Erythroblast (primary cell): ENCODE measurements at regions not wholly inside any gene's neighbourhood (a gene's known extent, or its start where the extent isn't known, plus 50 kb on each side); places are given as distances from the start of the nearest gene placed in this dataset.
A peak's percentile ranks its signal among the peaks of the same experiment; 100 is the strongest.
"Not testable (repeated sequence)": the region's sequence is repeated elsewhere in the genome, so short reads cannot be mapped to it uniquely, and the experiment has no call there.

Experiments used
- DNase-seq, 2 experiments: peaks; one replicate each; lab custom pipeline; 2025; lab: John Stamatoyannopoulos, UW
- GATA1 ChIP-seq: IDR thresholded peaks from 2 replicates; pipeline ENCODE4 v1.6.1; 2011; ENCODE audit warnings: low read depth, mild to moderate bottlenecking, control low read depth, low read length, moderate library complexity
- POLR2A ChIP-seq: IDR thresholded peaks from 2 replicates; pipeline ENCODE4 v1.6.1; 2011; ENCODE audit warnings: mild to moderate bottlenecking, low read length

DNA sequence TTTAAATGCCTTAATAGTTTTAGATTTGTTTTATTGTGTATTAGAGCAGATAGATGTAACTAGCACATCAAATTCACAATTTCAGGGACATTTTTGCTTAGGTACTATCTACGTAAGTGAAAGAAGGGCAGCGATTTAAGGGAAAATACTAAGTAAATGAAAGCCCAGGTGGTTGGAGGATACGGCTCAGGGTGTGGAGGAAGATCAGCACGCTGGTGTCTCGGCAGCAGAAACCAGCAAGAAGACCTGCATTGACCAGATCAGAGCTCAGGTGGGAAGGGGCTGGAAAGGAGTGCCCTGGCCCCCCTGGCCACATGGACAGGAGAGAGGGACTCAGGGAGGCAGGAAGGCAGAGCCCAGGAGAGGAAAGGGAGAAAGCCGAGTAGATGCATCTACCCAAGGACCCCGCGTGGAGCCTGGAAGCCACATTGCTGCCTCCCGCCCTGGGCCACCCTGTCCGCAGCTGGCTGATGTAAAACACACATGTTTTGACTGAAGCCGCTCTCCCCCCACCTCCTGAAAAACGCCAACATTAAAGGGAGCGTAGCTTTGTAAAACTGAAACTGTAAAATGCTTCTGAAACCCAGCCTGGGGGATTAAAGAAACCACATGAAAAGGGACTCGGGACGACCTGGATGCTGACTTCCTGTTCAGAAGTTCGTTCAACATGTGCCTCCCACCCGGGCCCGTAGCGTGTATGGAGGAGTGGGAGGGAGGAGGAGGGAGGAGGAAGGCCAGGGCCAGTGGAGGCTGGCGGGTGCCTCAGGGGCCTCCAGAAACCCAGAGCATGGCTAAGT is 72.6 kb upstream of the TARDBP start:
- DNase-seq, result no peak

DNA sequence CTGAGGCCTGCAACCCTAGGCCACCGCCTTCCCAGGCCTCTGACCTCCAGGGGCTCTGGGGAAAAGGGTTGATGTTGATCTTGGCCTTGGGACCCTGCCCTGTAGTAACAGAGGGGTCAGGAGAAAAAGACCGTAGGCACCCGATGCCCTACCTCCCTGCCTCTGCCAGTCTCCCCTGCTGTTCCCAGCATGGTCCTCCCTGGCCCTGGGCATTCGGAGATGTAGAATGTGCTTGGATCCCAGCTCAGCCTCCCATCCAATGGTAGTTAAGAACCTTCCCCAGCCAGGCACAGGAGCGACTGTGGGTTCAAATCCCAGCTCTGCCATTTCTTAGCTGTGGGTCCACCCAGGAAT is 72.0 kb upstream of the TARDBP start:
- DNase-seq, result no peak
- TF ChIP-seq GATA1, result no peak
- TF ChIP-seq POLR2A, result no peak

More for the DNA sequence above, 72.6 kb upstream of the TARDBP start:
- TF ChIP-seq POLR2A (no peak), GATA1 (no peak)

DNA sequence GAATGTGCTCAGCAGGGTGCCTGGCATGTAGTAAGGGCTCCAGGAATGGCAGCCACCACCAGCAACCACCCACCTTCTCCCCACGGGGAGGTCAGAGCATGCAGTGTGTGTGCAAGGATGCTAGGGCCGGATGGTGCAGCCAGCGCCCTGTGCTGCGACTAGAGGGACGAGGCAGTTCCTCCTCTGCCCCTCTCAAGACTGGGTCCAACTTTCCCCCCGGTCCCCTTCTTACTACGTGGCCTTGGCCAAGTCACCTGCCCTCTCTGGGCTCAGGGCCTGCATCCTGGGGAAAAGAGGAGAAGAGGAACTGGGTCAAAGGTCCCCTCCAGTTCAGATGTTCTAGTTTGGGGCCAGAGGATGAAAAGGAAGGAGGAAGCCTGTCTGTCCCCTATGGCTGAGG is 71.6 kb upstream of the TARDBP start:
- DNase-seq, result no peak

DNA sequence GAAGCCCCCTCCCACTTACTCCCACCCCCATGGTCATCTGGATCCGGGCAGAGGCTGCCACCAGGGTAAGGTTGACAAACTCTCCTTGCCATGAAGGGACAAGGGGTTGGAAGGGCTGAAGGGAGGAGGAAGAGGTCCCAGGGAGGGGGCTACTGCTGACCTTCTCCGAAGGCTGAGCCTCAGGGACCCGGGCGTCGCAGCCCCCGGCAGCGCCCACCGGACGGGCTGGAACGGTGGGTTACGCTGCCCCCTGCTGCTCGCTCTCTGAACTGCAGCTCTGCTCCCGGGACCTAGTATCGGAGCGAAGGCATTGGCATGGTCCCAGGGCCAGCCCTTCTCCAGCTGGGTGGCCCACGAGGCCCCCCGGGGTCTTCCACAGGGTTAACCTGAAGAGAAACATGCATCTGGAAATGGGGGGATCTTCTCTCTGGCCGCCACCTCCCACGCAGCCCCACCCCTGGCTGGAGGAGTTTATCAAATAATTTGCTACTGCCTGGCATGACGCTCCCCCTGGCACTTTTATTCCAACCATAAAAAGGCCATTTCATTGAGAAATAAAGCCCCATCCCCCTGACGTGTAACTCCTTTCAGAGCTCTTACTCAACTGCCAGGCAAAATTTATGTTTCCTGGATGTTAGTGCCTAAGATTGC is 70.4 kb upstream of the TARDBP start:
- no peak for TF ChIP-seq POLR2A
- no peak for TF ChIP-seq GATA1
- DNase-seq, result peak; percentile 33 to 63

More for the DNA sequence above, 71.6 kb upstream of the TARDBP start:
- TF ChIP-seq GATA1, result no peak
- TF ChIP-seq POLR2A, result no peak

DNA sequence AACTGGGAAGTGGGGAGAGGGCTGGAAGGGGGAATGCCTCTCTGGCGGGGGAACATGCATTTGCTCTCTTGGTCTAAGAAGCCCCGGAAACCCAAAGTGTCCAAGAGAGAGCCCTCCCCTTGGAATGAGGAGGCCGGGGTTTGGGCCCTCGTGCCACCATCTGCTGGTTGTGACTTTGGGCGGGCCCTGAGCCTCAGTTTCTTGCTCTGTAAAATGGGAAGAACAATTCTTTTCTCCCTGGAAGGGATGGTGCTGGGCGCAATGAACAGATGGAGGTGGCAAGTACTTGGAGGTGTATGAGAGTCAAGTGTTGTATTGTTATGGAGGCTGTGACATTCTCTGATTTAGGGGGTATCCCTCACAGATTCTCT is 69.9 kb upstream of the TARDBP start:
- TF ChIP-seq GATA1 (no peak), POLR2A (no peak)
- no peak for DNase-seq

DNA sequence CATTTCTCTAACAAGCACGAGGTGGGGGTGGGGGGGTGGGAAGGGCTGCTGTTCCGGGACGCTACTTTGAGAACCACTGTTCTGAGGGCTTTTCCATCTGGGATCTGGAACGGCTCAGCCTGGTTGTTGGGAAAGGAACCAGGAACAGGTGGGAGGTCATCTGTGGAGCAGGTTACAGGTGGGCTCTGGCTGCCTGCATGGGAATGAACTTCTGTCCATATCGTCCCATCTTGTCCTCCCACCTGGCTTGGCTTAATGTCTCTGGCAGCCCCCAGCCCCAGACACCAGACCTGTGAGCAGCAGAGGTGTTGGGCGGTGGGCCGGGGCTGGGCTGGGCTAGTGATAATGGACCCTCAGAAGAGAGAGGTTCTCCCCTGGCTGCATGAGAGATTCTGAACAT is 69.4 kb upstream of the TARDBP start:
- DNase-seq, result no peak
- TF ChIP-seq POLR2A (no peak), GATA1 (no peak)

DNA sequence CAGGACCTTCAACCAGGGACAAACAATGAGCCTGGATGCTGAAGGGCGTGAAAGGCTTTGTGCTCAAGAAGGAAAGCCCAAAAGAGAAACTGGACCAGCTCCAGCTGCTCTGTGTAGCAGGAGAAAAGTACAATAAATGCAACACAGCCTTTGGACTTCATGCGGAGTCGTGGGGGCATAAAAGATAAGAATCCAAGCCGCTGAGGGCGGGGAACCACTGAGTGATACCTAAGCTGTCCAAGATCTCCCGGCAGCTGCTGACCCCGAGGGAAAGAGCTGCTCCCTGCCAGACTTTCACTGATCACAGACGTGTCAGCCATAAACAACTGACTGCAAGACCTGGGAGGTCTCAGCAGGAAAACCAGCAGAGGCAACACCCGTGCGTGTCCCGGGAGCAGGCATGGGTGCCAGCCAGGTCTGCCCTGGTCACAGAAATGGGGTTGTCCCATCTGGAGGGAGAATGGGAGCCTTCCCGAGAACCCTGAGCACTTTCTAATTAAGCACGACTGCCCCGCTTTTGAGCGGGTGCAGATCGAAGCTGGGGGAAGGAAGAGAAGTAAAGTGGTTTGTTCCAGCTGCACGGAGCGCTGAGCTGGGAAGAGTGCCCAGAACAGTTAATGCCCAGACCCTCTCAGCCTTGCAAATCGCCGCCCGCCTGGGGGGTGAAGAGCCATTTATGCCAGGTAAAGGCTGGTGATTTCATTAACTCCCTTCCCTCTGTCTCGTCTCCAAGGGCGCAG is 68.3 kb upstream of the TARDBP start:
- no peak for DNase-seq
- no peak for TF ChIP-seq GATA1
- TF ChIP-seq POLR2A, result no peak

DNA sequence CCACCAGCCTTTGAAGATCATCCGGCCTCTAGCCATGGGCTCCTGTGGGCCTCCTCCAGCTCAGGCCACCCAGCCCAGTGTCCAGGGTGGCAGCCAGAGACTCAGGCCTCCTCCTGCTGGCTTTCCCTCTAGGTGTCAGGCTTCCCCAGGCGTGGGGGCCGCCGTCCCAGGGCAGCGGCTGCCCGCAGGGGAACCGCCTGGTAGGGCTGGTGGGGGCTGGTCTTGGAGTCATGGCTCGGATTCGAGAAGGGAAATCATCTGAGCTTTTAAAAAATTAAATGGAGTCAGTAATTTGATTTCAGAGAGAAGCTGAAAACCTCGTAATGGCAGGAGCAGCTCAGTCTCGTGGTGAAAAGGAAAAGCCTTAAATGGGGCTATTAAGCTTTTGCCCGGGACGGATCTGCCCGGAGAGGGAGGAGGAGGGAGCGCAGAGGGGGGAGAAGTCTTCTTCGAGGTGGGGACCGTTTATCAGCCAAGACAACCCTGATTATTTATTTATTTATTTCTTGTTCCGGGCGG is 66.4 kb upstream of the TARDBP start:
- DNase-seq, result no peak
- TF ChIP-seq POLR2A, result no peak
- no peak for TF ChIP-seq GATA1

DNA sequence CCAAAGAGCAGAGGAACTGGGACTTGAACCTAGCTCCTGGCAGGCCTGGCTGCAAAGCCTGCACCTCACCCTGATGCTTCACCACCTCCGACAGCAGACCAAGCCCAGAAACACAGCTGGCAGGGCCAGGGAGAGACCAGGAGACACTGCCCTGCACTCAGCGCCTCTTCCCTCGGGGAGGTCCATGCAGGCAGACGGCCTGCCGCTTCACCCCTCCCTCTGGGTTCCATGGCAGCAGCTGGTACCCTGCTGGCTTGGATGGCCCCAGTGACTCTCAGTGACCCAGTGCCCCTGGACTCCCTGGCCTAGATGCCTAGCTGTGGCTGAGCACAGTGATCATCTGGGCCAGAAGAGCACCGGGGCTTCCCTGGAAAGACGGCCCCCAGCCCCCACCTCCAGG is 65.3 kb upstream of the TARDBP start:
- TF ChIP-seq GATA1 (no peak), POLR2A (no peak)
- no peak for DNase-seq

DNA sequence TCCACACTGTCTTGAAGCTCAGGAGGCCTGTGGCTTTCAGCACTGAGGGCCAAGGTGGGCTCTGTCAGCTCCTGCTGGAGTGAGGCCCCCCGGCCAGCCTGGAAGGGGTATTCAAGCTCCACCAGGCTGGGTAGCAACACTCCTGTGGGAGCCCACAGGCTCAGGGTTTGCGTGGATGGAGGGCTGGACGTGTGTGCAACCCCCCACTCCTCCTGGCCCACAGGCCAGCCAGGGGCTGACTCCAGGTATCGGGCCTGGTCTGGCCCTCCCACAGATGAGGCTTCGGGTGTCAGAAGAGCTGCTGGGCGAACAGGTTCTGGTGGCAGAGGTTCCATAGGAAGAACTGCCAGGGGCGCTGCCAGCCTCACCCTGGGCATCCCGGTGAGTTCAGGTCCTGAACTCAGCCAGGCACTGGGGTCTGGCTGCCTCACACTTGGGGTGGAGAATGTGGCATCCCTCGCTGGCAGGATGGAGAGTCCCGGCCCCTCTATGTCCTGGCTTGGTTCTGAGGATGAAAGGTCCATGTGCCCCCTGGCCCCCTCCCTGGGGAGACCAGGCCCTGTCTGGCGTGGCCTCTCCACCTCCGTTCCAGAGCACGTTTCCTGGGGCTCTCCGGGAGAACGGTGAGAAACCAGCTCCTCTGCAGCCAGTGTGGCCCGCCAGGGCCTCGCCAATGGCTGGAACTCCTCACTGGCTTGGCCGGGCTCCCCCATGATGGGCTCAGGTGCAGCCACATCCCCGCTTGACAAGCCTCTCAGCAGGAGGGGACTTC is 64.6 kb upstream of the TARDBP start:
- DNase-seq, result no peak
- TF ChIP-seq GATA1 (no peak), POLR2A (no peak)

DNA sequence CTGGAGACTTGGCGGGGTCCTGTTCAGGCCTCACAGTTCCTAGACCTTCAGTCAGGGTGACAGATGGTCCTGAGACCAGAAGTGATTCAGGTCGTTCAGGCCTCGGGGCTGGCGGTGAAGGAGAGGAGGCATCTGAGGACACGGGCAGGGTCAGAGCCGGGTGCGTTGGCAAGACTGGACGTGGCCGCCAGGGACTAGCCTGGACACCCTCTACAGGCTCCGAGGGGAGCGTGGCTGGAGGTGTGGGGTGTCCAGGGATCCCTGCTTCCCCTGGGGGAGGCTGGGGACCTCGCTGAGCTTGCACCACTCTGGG is 64.0 kb upstream of the TARDBP start:
- DNase-seq, result no peak
- TF ChIP-seq POLR2A (no peak), GATA1 (no peak)

DNA sequence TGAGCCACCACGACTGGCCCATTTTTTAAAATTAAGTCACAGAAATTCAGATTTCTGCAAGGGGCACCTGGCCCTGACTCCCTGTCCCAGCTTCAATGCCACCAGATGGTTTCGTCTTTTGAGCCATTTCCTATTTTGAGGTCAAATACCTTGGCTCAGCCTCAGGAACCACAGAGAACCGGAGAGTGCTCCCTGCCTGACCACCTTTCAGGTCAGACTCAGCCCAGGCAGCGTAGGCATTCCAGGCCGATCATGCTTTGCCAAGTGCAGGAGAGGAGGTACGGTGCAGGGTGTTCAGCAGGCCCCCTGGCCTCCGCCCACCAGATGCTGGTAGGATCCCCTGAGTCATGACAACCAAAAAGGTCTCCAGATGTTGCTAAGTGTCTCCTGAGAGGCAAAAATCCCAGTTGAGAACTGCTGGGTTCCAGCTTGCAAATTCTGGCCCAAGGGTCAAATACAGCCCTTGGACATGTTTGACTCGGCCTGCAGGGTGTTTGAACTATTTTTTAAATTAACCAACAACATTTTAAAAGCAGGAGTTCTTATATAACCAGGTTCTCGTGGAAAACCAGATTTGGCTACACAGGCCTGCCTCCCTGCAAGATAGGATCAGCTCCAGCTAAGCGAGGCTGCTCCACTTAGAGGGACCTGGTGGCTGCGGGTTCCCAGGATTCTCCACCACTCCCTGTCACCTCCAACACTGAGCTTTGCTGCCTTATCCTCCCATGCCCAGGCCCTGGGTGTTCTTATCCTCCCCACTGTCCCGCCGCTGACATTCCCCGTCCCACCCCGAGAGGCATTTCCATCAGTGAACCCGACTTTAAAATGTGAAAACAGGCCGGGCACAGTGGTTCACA is 61.9 kb upstream of the TARDBP start:
- DNase-seq, result no peak
- TF ChIP-seq GATA1 (no peak), POLR2A (no peak)

DNA sequence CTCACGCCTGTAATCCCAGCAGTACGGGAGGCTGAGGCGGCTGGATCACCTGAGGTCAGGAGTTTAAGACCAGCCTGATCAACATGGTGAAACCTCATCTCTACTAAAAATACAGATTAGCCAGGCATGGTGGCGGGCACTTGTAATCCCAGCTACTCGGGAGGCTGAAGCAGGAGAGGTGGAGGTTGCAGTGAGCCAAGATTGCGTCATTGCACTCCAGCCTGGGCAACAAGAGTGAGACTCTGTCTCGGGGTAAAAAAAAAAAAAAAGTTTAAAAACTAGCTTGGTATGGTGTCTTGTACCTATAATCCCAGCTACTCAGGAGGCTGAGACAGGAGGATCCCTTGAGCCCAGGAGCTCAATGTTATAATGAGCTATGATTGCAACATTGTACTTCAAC is 61.2 kb upstream of the TARDBP start:
- not testable (repeated sequence) for DNase-seq
